SK-N-SH (cell line): ENCODE measurements at regions not wholly inside any gene's neighbourhood (a gene's known extent, or its start where the extent isn't known, plus 50 kb on each side); places are given as distances from the start of the nearest gene placed in this dataset.
A peak's percentile ranks its signal among the peaks of the same experiment; 100 is the strongest.

Experiments
- CTCF ChIA-PET: fragments of 300-600, 350-600 bp; formaldehyde crosslinking; extraction: SDS; loops from one replicate; lab custom pipeline; 2021; lab: Yijun Ruan, JAX
- POLR2A ChIA-PET: fragments of 350-600 bp; sonication (Branson Sonifier 250); formaldehyde crosslinking; extraction: SDS; loops from one replicate; lab custom pipeline; 2020; ENCODE audit warnings: antibody characterized with exemption, inconsistent platforms; lab: Yijun Ruan, JAX
- DNase-seq: peaks from one replicate; pipeline ENCODE4 v3.0.0; 2012
- H2AFZ ChIP-seq: fragments of 200-600 bp; sonication (generic); 2 replicates; pipeline ENCODE4 v1.8.1; 2016; ENCODE audit warnings: antibody characterized with exemption, mild to moderate bottlenecking, low read depth
- H3F3A ChIP-seq: fragments of 200-600 bp; sonication (generic); replicated peaks from 2 replicates; pipeline ENCODE3; 2016; ENCODE audit warnings: antibody characterized with exemption, mild to moderate bottlenecking; ENCODE audit not compliant: insufficient read depth
- H3K27ac ChIP-seq, 2 experiments: fragments of 200-500 bp in 1 of 2; fragments of 200-600 bp in 1 of 2; sonication (Bioruptor generic) in 1 of 2; sonication (generic), shearing (Covaris generic) in 1 of 2; 2 replicates each; pipeline versions ENCODE4 v1.5.1 to v1.6.1; 2014 to 2016; ENCODE audit warnings: low read depth in 2 of 2, inconsistent platforms in 1 of 2, low read length in 1 of 2, mild to moderate bottlenecking in 1 of 2, mixed read lengths in 1 of 2
- H3K27me3 ChIP-seq: fragments of 200-600 bp; sonication (generic), shearing (Covaris generic); 2 replicates; pipeline ENCODE4 v1.6.1; 2016; ENCODE audit warnings: mixed run types; ENCODE audit not compliant: insufficient read depth
- H3K36me3 ChIP-seq, 2 experiments: fragments of 200-500 bp in 1 of 2; fragments of 200-600 bp in 1 of 2; sonication (Bioruptor generic) in 1 of 2; sonication (generic) in 1 of 2; replicated peaks in 1 of 2; 2 replicates each; pipeline versions ENCODE3 to v1.5.1; 2014 to 2016; ENCODE audit warnings: low read length in 1 of 2, mild to moderate bottlenecking in 1 of 2; ENCODE audit not compliant: insufficient read depth in 2 of 2, control insufficient read depth in 1 of 2
- H3K4me1 ChIP-seq, 2 experiments: fragments of 200-500 bp in 1 of 2; fragments of 200-600 bp in 1 of 2; sonication (Bioruptor generic) in 1 of 2; sonication (generic), shearing (Covaris generic) in 1 of 2; 2 replicates each; pipeline versions ENCODE4 v1.5.1 to v1.6.1; 2014 to 2016; ENCODE audit warnings: low read depth in 1 of 2, low read length in 1 of 2, mixed run types in 1 of 2; ENCODE audit not compliant: insufficient read depth in 2 of 2, control insufficient read depth in 1 of 2
- H3K4me2 ChIP-seq: fragments of 200-600 bp; sonication (generic), shearing (Covaris generic); 2 replicates; pipeline ENCODE4 v1.6.1; 2017; ENCODE audit warnings: mixed run types
- H3K4me3 ChIP-seq, 2 experiments: fragments of 200-500 bp in 1 of 2; fragments of 200-600 bp in 1 of 2; sonication (Bioruptor generic) in 1 of 2; sonication (generic), shearing (Covaris generic) in 1 of 2; 2 replicates each; pipeline versions ENCODE4 v1.5.1 to v1.8.1; 2014 to 2016; ENCODE audit warnings: low read depth in 2 of 2, inconsistent platforms in 1 of 2, low read length in 1 of 2, mild to moderate bottlenecking in 1 of 2, mixed read lengths in 1 of 2, moderate library complexity in 1 of 2
- H3K79me2 ChIP-seq: fragments of 200-600 bp; sonication (generic); 2 replicates; pipeline ENCODE4 v1.8.1; 2017; ENCODE audit warnings: mild to moderate bottlenecking; ENCODE audit not compliant: insufficient read depth
- H3K9ac ChIP-seq: fragments of 200-600 bp; sonication (generic); 2 replicates; pipeline ENCODE4 v1.6.1; 2017; ENCODE audit warnings: mixed run types
- H3K9me2 ChIP-seq: fragments of 200-600 bp; sonication (generic); 2 replicates; pipeline ENCODE4 v1.6.1; 2017; ENCODE audit warnings: mixed run types
- H3K9me3 ChIP-seq: fragments of 200-600 bp; sonication (generic); 2 replicates; pipeline ENCODE4 v1.6.1; 2017; ENCODE audit warnings: mixed run types, mild to moderate bottlenecking, moderate library complexity
- H4K20me1 ChIP-seq: fragments of 200-600 bp; sonication (generic); 2 replicates; pipeline ENCODE4 v1.6.1; 2017; ENCODE audit warnings: mild to moderate bottlenecking, mixed run types; ENCODE audit not compliant: insufficient read depth
- CHD2 ChIP-seq: fragments of 150-350 bp; IDR thresholded peaks from 2 replicates; pipeline ENCODE4 v1.6.1; 2018; ENCODE audit warnings: low read length; ENCODE audit not compliant: partially characterized antibody
- ELF1 ChIP-seq: IDR thresholded peaks from 2 replicates; pipeline ENCODE4 v1.4.0; 2012
- FOSL2 ChIP-seq: IDR thresholded peaks from 2 replicates; pipeline ENCODE4 v1.4.0; 2012; ENCODE audit warnings: low read depth, mild to moderate bottlenecking, moderate library complexity, borderline replicate concordance
- GABPA ChIP-seq: IDR thresholded peaks from 2 replicates; pipeline ENCODE4 v1.4.0; 2012; ENCODE audit warnings: low read depth, mild to moderate bottlenecking
- GATA2 ChIP-seq: sonication (generic); formaldehyde crosslinking; IDR thresholded peaks from 2 replicates; pipeline ENCODE4 v1.5.0; 2020; ENCODE audit warnings: mild to moderate bottlenecking, missing genetic modification reagents
- MEF2A ChIP-seq: IDR thresholded peaks from 2 replicates; pipeline ENCODE4 v1.4.0; 2012; ENCODE audit warnings: low read depth, borderline replicate concordance
- NFIC ChIP-seq: IDR thresholded peaks from 2 replicates; pipeline ENCODE4 v1.4.0; 2012; ENCODE audit warnings: borderline replicate concordance
- NRF1 ChIP-seq: IDR thresholded peaks from 2 replicates; pipeline ENCODE4 v1.6.1; 2012; ENCODE audit warnings: low read depth, mild to moderate bottlenecking, low read length
- POLR2AphosphoS5 ChIP-seq: IDR thresholded peaks from 2 replicates; pipeline ENCODE4 v1.6.1; 2012; ENCODE audit warnings: low read depth, low read length
- RCOR1 ChIP-seq: fragments of 150-350 bp; IDR thresholded peaks from 2 replicates; pipeline ENCODE4 v1.6.1; 2017; ENCODE audit warnings: antibody characterized with exemption, low read length
- RFX5 ChIP-seq: IDR thresholded peaks from 2 replicates; pipeline ENCODE4 v1.6.1; 2012; ENCODE audit warnings: mild to moderate bottlenecking, improper control_type of control experiment, low read length
- RXRA ChIP-seq: IDR thresholded peaks from 2 replicates; pipeline ENCODE4 v1.4.0; 2012; ENCODE audit warnings: low read depth, mild to moderate bottlenecking, borderline replicate concordance
- SIN3A ChIP-seq: IDR thresholded peaks from 2 replicates; pipeline ENCODE4 v1.6.1; 2012; ENCODE audit warnings: low read depth, mild to moderate bottlenecking, low read length, moderate library complexity, borderline replicate concordance
- SMC3 ChIP-seq: IDR thresholded peaks from 2 replicates; pipeline ENCODE4 v1.6.1; 2012; ENCODE audit warnings: low read depth, low read length, improper control_type of control experiment
- TAF1 ChIP-seq: IDR thresholded peaks from 2 replicates; pipeline ENCODE4 v1.6.1; 2012; ENCODE audit warnings: low read depth, mild to moderate bottlenecking, low read length, moderate library complexity, borderline replicate concordance
- TCF12 ChIP-seq: IDR thresholded peaks from 2 replicates; pipeline ENCODE4 v1.4.0; 2012
- YY1 ChIP-seq: IDR thresholded peaks from 2 replicates; pipeline ENCODE4 v1.4.0; 2012; ENCODE audit warnings: low read depth, mild to moderate bottlenecking
- WGBS: methylation state at CpG from one replicate; pipeline ENCODE4 v1.1.6; 2017; ENCODE audit warnings: low lambda C conversion rate; 5-methylcytosine and 5-hydroxymethylcytosine counted together
- TF ChIP-seq, protein P1 (sequence below): IDR thresholded peaks from 2 replicates; pipeline ENCODE4 v1.4.0; 2012; ENCODE audit warnings: low read depth, borderline replicate concordance
- TF ChIP-seq, protein P2 (sequence below): IDR thresholded peaks from 2 replicates; pipeline ENCODE4; 2012
- TF ChIP-seq, protein P3 (sequence below): fragments of 200-600 bp; sonication (generic); IDR thresholded peaks from 2 replicates; pipeline ENCODE4 v1.6.1; 2017; ENCODE audit warnings: antibody characterized with exemption, mild to moderate bottlenecking, moderate library complexity
- TF ChIP-seq, protein P4 (sequence below): IDR thresholded peaks from 2 replicates; pipeline ENCODE4 v1.6.1; 2012; ENCODE audit warnings: mild to moderate bottlenecking, low read depth, low read length, moderate library complexity
- TF ChIP-seq, protein P5 (sequence below): IDR thresholded peaks from 2 replicates; pipeline ENCODE4 v1.4.0; 2012; ENCODE audit warnings: low read depth
- TF ChIP-seq, protein P6 (sequence below): fragments of 150-350 bp; IDR thresholded peaks from 2 replicates; pipeline ENCODE4 v1.6.1; 2016; ENCODE audit warnings: mild to moderate bottlenecking, low read depth, low read length

DNA sequence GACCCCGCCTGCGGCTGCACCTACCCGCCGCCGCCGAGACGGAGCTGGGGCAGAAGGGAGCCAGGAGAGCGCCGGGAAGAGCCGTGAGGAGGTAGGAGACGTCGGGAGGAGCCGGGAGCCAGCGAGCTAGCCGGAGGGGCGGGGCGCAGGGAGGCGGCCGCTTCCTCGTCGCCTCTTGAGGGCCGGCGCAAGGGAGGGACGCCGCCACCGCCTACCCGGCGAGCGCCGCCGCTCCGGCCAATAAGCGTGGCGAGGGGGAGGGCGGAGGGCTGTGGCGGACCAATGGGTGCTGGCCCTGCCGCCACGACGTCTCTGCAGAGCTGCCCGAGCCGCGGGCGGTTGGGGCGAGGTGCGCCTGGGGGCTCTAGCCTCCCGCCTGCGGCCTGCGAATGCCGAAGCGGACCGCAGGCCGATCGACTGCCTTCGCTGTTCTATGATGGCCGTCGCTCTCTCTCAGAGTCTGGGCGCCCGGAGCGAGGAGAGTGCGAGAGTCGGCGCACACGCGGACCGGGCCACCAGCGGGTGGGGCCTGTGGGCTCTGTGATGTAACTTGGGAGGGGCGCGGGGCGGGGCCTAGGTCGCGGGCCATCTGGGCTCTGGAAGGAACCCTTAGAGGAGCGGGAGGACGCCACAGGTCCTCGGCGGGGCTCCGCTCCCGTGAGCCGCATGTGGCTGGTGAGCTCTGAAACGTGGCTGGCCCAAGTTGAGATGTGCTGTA, 72.7 kb upstream of the MAP4 start:
- no peaks in the 10 kb centered on the region for H3K9me2 ChIP-seq
- peaks cover 48% of the 10 kb centered on the region for H3K79me2 ChIP-seq
- H2AFZ ChIP-seq: peak overlapping the region; percentile 94
- CTCF ChIA-PET: interaction anchor here (0.8 to 0.9 kb wide), 2 partner anchors 99 to 264 kb away, joined by 3 to 5 read pairs; no protein-coding TSS in a partner anchor
- H3K9ac ChIP-seq: peak overlapping the region; percentile 96
- no peaks in the 10 kb centered on the region for H3K27me3 ChIP-seq
- peaks cover 34% of the 10 kb centered on the region for H4K20me1 ChIP-seq
- peaks cover 18% of the 10 kb centered on the region for H3F3A ChIP-seq
- no peaks in the 10 kb centered on the region for H3K9me3 ChIP-seq
- peak overlapping the region; percentile 87 to 93 for H3K27ac ChIP-seq
- peak overlapping the region; percentile 62 to 89 for H3K4me3 ChIP-seq
- peaks cover 0 to 15% of the 10 kb centered on the region in 2 experiments for H3K36me3 ChIP-seq
- peaks cover 3 to 4% of the 10 kb centered on the region in 2 experiments; a peak in 3 of 4 replicates for H3K4me1 ChIP-seq
- POLR2A ChIA-PET: interaction anchor here (0.8 to 1.6 kb wide), 6 partner anchors 10 to 99 kb away, joined by 3 to 7 read pairs (median 3); no protein-coding TSS in a partner anchor
- 0% methylated on average over 43 of the region's 79 CpGs for WGBS
- H3K4me2 ChIP-seq: peak overlapping the region; percentile 78
- DNase-seq: peak; percentile 97
- TF ChIP-seq, protein P1, sequence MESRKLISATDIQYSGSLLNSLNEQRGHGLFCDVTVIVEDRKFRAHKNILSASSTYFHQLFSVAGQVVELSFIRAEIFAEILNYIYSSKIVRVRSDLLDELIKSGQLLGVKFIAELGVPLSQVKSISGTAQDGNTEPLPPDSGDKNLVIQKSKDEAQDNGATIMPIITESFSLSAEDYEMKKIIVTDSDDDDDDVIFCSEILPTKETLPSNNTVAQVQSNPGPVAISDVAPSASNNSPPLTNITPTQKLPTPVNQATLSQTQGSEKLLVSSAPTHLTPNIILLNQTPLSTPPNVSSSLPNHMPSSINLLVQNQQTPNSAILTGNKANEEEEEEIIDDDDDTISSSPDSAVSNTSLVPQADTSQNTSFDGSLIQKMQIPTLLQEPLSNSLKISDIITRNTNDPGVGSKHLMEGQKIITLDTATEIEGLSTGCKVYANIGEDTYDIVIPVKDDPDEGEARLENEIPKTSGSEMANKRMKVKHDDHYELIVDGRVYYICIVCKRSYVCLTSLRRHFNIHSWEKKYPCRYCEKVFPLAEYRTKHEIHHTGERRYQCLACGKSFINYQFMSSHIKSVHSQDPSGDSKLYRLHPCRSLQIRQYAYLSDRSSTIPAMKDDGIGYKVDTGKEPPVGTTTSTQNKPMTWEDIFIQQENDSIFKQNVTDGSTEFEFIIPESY: no peak
- TF ChIP-seq, protein P2, sequence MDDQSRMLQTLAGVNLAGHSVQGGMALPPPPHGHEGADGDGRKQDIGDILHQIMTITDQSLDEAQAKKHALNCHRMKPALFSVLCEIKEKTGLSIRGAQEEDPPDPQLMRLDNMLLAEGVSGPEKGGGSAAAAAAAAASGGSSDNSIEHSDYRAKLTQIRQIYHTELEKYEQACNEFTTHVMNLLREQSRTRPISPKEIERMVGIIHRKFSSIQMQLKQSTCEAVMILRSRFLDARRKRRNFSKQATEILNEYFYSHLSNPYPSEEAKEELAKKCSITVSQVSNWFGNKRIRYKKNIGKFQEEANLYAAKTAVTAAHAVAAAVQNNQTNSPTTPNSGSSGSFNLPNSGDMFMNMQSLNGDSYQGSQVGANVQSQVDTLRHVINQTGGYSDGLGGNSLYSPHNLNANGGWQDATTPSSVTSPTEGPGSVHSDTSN: no peak
- no peak for TF ChIP-seq RXRA
- TF ChIP-seq, protein P3, sequence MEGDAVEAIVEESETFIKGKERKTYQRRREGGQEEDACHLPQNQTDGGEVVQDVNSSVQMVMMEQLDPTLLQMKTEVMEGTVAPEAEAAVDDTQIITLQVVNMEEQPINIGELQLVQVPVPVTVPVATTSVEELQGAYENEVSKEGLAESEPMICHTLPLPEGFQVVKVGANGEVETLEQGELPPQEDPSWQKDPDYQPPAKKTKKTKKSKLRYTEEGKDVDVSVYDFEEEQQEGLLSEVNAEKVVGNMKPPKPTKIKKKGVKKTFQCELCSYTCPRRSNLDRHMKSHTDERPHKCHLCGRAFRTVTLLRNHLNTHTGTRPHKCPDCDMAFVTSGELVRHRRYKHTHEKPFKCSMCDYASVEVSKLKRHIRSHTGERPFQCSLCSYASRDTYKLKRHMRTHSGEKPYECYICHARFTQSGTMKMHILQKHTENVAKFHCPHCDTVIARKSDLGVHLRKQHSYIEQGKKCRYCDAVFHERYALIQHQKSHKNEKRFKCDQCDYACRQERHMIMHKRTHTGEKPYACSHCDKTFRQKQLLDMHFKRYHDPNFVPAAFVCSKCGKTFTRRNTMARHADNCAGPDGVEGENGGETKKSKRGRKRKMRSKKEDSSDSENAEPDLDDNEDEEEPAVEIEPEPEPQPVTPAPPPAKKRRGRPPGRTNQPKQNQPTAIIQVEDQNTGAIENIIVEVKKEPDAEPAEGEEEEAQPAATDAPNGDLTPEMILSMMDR: no peak
- TF ChIP-seq, protein P4, sequence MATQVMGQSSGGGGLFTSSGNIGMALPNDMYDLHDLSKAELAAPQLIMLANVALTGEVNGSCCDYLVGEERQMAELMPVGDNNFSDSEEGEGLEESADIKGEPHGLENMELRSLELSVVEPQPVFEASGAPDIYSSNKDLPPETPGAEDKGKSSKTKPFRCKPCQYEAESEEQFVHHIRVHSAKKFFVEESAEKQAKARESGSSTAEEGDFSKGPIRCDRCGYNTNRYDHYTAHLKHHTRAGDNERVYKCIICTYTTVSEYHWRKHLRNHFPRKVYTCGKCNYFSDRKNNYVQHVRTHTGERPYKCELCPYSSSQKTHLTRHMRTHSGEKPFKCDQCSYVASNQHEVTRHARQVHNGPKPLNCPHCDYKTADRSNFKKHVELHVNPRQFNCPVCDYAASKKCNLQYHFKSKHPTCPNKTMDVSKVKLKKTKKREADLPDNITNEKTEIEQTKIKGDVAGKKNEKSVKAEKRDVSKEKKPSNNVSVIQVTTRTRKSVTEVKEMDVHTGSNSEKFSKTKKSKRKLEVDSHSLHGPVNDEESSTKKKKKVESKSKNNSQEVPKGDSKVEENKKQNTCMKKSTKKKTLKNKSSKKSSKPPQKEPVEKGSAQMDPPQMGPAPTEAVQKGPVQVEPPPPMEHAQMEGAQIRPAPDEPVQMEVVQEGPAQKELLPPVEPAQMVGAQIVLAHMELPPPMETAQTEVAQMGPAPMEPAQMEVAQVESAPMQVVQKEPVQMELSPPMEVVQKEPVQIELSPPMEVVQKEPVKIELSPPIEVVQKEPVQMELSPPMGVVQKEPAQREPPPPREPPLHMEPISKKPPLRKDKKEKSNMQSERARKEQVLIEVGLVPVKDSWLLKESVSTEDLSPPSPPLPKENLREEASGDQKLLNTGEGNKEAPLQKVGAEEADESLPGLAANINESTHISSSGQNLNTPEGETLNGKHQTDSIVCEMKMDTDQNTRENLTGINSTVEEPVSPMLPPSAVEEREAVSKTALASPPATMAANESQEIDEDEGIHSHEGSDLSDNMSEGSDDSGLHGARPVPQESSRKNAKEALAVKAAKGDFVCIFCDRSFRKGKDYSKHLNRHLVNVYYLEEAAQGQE: no peak
- TF ChIP-seq YY1: no peak; the same call in 1 of the 2 replicates
- TF ChIP-seq SMC3: no peak
- TF ChIP-seq, protein P5, sequence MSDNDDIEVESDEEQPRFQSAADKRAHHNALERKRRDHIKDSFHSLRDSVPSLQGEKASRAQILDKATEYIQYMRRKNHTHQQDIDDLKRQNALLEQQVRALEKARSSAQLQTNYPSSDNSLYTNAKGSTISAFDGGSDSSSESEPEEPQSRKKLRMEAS: peak; percentile 93
- peak; percentile 86 for TF ChIP-seq POLR2AphosphoS5
- TF ChIP-seq NRF1: peak; percentile 56
- TF ChIP-seq, protein P6, sequence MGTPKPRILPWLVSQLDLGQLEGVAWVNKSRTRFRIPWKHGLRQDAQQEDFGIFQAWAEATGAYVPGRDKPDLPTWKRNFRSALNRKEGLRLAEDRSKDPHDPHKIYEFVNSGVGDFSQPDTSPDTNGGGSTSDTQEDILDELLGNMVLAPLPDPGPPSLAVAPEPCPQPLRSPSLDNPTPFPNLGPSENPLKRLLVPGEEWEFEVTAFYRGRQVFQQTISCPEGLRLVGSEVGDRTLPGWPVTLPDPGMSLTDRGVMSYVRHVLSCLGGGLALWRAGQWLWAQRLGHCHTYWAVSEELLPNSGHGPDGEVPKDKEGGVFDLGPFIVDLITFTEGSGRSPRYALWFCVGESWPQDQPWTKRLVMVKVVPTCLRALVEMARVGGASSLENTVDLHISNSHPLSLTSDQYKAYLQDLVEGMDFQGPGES: no peak; the same call in 1 of the 2 replicates
- no peak for TF ChIP-seq GATA2
- peak; percentile 50; the same call in 1 of the 2 replicates for TF ChIP-seq RFX5
- TF ChIP-seq NFIC: no peak; the same call in 1 of the 2 replicates
- peak; percentile 68 for TF ChIP-seq CHD2
- TF ChIP-seq RCOR1: no peak
- no peak; the same call in 1 of the 2 replicates for TF ChIP-seq ELF1
- TF ChIP-seq TCF12: peak; percentile 42; the same call in 1 of the 2 replicates
- TF ChIP-seq MEF2A: no peak
- TF ChIP-seq GABPA: no peak
- TF ChIP-seq FOSL2: no peak
- no peak for TF ChIP-seq SIN3A
- TF ChIP-seq TAF1: peak; percentile 79
